C4-2B (cell line): ENCODE measurements at regions not wholly inside any gene's neighbourhood (a gene's known extent, or its start where the extent isn't known, plus 50 kb on each side); places are given as distances from the start of the nearest gene placed in this dataset.

Experiments
- CTCF ChIP-seq: fragments of 450-650 bp; conservative IDR thresholded peaks from 2 replicates; pipeline ENCODE4 v1.5.1; 2017; ENCODE audit warnings: mild to moderate bottlenecking
- ZFX ChIP-seq: fragments of 450-650 bp; IDR thresholded peaks from 2 replicates; pipeline ENCODE4 v1.6.1; 2017

- TF ChIP-seq CTCF (no peak), ZFX (no peak)
Observed at GRCh38 chr2:107349329-107349728, 463.4 kb upstream of the ST6GAL2 start.
